NCI-H2196 treated with DMSO at 0.1 percent for 48 hours (cell line): ENCODE measurements at regions not wholly inside any gene's neighbourhood (a gene's known extent, or its start where the extent isn't known, plus 50 kb on each side); places are given as distances from the start of the nearest gene placed in this dataset.

Experiments used
- DNase-seq: peaks from one replicate; lab custom pipeline; 2025; ENCODE audit not compliant: unreplicated experiment; lab: John Stamatoyannopoulos, UW

DNA sequence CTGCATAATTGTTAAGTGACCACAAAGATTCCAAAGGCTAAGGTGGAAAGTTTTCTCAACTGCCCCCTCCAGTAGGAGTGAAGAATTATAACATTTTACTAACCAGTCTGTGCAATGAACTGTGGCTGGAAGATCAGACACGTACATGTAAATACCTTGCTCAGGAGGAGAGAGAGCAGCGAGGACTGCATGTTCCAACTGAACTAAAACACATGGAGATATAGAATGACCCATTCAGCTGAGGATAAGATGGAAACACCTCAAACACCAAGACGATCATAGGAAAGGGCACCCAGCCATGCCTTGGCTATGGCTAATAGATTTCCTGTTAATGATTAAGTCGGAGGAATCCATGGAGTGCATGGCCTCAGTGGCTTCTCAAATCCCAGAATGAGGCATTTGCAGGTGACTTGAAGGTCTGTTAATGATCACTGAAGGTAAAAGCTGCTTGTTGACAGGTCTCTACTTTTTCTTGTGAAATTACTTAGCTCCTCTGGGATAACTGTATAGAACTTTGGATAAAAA lies 875.6 kb downstream of the TFAP2A start:
- no peak for DNase-seq

GRCh38 chr6:9537381-9537780 lies 877.5 kb downstream of the TFAP2A start:
- DNase-seq, result no peak

- DNase-seq, result no peak
Observed at GRCh38 chr6:9535106-9535505, 879.8 kb downstream of the TFAP2A start.

DNA sequence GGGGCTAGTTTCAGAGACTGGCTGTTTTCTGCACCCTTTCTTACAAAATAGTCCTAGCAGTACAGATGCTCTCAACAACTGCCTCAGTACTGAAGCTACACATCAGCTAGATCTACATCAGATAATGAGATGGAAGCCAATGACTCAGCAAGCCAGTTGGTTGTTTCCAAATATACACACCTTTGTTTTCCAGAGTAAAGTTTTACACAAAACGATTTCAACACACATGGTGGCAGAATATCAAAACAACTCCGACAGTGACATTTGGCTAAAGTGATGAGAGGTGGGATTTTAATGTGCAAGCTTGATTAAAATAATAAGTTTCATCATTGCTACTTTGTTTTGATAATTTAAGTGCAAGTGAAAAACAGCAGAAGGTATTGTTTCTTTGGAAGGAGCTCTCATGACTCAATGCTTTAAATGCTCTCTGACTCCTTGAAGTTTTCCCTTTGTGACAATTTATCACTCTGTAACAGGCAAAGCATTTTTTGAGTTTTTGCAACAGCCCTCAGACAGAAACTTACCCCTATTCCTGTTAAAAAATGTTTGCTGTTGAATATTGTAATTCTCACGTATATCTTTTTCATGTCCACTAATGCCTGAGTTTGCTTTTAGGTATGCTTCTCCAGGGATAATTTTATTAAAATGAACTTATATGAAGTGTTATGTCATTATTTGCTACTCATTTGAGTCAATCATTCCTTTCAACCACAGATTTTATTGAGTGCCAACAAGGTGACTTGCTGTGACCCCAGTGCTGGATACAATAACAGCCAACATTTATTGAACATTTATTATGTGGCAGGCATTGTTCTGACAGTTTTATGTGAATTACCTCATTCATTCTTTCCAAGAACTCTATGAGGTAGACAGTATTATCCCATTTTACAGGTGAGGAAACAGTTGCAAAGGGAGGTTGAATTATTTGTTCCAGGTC lies 882.0 kb downstream of the TFAP2A start:
- no peak for DNase-seq

- DNase-seq, result no peak
Observed at GRCh38 chr6:9527679-9528286, 887.1 kb downstream of the TFAP2A start.

GRCh38 chr6:9523462-9523861 lies 891.4 kb downstream of the TFAP2A start:
- no peak for DNase-seq

- no peak for DNase-seq
Observed at GRCh38 chr6:9522101-9522500, 892.8 kb downstream of the TFAP2A start.

GRCh38 chr6:9521152-9521530 lies 893.7 kb downstream of the TFAP2A start:
- DNase-seq, result no peak

GRCh38 chr6:9520417-9521151 lies 894.3 kb downstream of the TFAP2A start:
- no peak for DNase-seq

GRCh38 chr6:9518431-9518830 lies 896.4 kb downstream of the TFAP2A start:
- no peak for DNase-seq

DNA sequence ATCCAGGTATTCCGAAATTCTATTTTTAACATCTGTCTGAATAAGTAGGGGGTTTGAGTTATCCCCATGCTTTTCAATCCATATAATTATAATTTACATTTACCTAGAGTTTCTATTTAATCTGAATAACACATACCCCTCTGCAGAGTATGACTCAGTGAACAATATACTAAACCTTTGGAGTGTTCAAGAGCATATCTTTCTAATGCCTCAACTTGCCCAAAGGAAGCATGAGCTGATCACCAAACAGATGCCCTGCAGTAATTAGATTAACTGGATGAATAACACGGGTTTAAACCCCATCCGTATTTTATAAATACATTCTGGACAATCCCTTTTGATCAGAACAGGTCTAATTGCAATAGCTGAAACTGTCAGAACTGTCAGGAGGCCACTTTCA lies 897.1 kb downstream of the TFAP2A start:
- no peak for DNase-seq

DNA sequence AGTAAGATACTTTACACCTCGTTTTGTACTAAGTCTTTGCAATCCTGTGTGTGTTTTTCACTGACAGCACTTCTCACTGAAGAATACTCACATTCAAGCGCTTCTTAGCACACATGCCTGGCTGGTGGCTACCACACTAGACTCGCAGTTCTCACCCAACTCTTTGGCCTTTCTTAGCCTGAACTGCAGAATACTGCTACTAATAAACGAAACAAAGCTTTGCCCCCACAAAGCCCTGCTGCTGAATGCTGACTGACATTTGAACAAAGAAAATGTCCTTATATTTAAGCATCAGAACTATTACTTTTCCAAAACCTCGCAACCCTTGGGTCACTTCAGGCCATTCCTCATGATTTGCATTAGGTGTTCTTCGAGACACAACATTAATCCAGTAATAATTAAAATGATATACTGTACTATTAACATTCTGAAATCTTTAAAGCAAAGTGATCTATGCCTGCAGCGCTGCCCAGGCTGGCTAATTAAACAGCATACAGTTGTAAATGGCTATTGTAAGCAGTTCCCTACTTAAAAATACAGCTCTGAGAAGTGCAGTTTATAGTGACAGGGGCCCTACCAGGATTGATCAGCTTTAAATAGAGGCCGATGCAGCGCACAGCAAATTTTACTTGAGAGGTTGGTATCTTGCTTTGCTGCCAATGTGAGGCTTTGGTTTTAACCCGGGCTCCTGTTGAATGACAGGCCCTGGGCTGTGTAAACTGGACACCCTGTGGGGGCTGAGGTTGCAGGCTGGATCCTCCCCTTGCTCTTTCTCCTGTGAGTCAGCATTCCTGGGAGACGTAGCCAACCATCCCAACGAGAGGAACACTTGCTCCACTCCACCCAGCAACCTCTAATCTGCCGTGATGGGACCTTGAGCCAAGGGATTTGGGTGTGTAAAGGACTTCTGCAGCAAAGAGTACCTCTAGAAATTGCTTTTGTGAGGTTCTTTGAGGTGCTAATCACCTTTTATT lies 899.0 kb downstream of the TFAP2A start:
- DNase-seq, result no peak

GRCh38 chr6:9514146-9514545 lies 900.7 kb downstream of the TFAP2A start:
- no peak for DNase-seq

GRCh38 chr6:9511157-9511556 lies 903.7 kb downstream of the TFAP2A start:
- no peak for DNase-seq

GRCh38 chr6:9507136-9507895 lies 907.6 kb downstream of the TFAP2A start:
- no peak for DNase-seq

- DNase-seq, result no peak
Observed at GRCh38 chr6:9504191-9504590, 910.7 kb downstream of the TFAP2A start.

- DNase-seq, result no peak
Observed at GRCh38 chr6:9503111-9503761, 911.6 kb downstream of the TFAP2A start.

- DNase-seq, result no peak
Observed at GRCh38 chr6:9499709-9500108, 915.2 kb downstream of the TFAP2A start.

GRCh38 chr6:9496837-9497236 lies 918.0 kb downstream of the TFAP2A start:
- no peak for DNase-seq
